ENCODE measurements at regions not wholly inside any gene's neighbourhood (a gene's known extent, or its start where the extent isn't known, plus 50 kb on each side); places are given as distances from the start of the nearest gene placed in this dataset.
"Not testable (repeated sequence)": the region's sequence is repeated elsewhere in the genome, so short reads cannot be mapped to it uniquely, and the experiment has no call there.

- DNase-seq (ENCODE audit: low read depth in 4 of 4, low spot score in 3 of 4), result no peak
Measured at GRCh38 chr3:139095803-139096466, 51.2 kb upstream of the PRR23C start.

- DNase-seq (ENCODE audit: low read depth in 4 of 4, low spot score in 3 of 4), result no peak
Measured at GRCh38 chr3:139096670-139097069, 52.0 kb upstream of the PRR23C start.

- no peak for DNase-seq (ENCODE audit: low read depth in 4 of 4, low spot score in 3 of 4)
Measured at GRCh38 chr3:139098391-139098790, 53.7 kb upstream of the PRR23C start.

- no peak for DNase-seq (ENCODE audit: low read depth in 4 of 4, low spot score in 3 of 4)
Measured at GRCh38 chr3:139099968-139100817, 55.5 kb upstream of the PRR23C start.

GRCh38 chr3:139100821-139101220, 56.1 kb upstream of the PRR23C start:
- DNase-seq (ENCODE audit: low read depth in 4 of 4, low spot score in 3 of 4), result no peak

GRCh38 chr3:139101396-139101795, 56.7 kb upstream of the PRR23C start:
- DNase-seq (ENCODE audit: low read depth in 4 of 4, low spot score in 3 of 4), result no peak

GRCh38 chr3:139103484-139103883, 58.8 kb upstream of the PRR23C start:
- DNase-seq (ENCODE audit: low read depth in 4 of 4, low spot score in 3 of 4), result no peak

GRCh38 chr3:139104062-139104461, 59.4 kb upstream of the PRR23C start:
- DNase-seq (ENCODE audit: low read depth in 4 of 4, low spot score in 3 of 4), result no peak

- DNase-seq (ENCODE audit: low read depth in 4 of 4, low spot score in 3 of 4), result no peak
Measured at GRCh38 chr3:139105154-139105702, 60.5 kb upstream of the PRR23C start.

GRCh38 chr3:139106013-139106932, 61.6 kb upstream of the PRR23C start:
- DNase-seq (ENCODE audit: low read depth in 4 of 4, low spot score in 3 of 4), result no peak

GRCh38 chr3:139107424-139108252, 62.9 kb upstream of the PRR23C start:
- no peak for DNase-seq (ENCODE audit: low read depth in 4 of 4, low spot score in 3 of 4)

GRCh38 chr3:139108253-139108969, 63.7 kb upstream of the PRR23C start:
- no peak for DNase-seq (ENCODE audit: low read depth in 4 of 4, low spot score in 3 of 4)

GRCh38 chr3:139109271-139109670, 64.6 kb upstream of the PRR23C start:
- no peak for DNase-seq (ENCODE audit: low read depth in 4 of 4, low spot score in 3 of 4)

- DNase-seq (ENCODE audit: low read depth in 4 of 4, low spot score in 3 of 4), result no peak
Measured at GRCh38 chr3:139110072-139110830, 65.6 kb upstream of the PRR23C start.

- not testable (repeated sequence) for DNase-seq (ENCODE audit: low read depth in 4 of 4, low spot score in 3 of 4)
Measured at GRCh38 chr3:139110929-139111328, 66.2 kb upstream of the PRR23C start.

GRCh38 chr3:139111392-139112229, 66.9 kb upstream of the PRR23C start:
- DNase-seq (ENCODE audit: low read depth in 4 of 4, low spot score in 3 of 4), result peak in 3 of 4 donors; percentile 33 to 49 (median 44)

GRCh38 chr3:139112230-139112558, 67.5 kb upstream of the PRR23C start:
- no peak for DNase-seq (ENCODE audit: low read depth in 4 of 4, low spot score in 3 of 4)

All from right renal pelvis (tissue), 4 donors.